Upper lobe of left lung (tissue), 6 donors: ENCODE measurements at regions not wholly inside any gene's neighbourhood (a gene's known extent, or its start where the extent isn't known, plus 50 kb on each side); places are given as distances from the start of the nearest gene placed in this dataset.
A peak's percentile ranks its signal among the peaks of the same experiment; 100 is the strongest.

ENCODE experiments used
- ATAC-seq, 2 donors: fragments of 200-7000 bp; cut with Tn5 transposase; one replicate each; pipeline ENCODE4 v1.9.1; 2022; ENCODE audit warnings: mild to moderate bottlenecking in 2 of 2, moderate library complexity in 2 of 2; ENCODE audit not compliant: low FRiP score in 2 of 2
- DNase-seq, 2 donors: peaks; one replicate each; pipeline ENCODE4 v3.0.0-alpha.2; 2019 to 2020
- H3K27ac ChIP-seq, 4 donors: fragments of 200-600 bp; sonication (generic); one replicate each; pipeline ENCODE4 v1.5.1; 2016 to 2019
- H3K27me3 ChIP-seq, 4 donors: fragments of 200-600 bp; sonication (generic); one replicate each; pipeline ENCODE4 v1.5.1; 2017 to 2019
- H3K36me3 ChIP-seq, 4 donors: fragments of 200-600 bp; sonication (generic); one replicate each; pipeline ENCODE4 v1.5.1; 2016 to 2019
- H3K4me1 ChIP-seq, 4 donors: fragments of 200-600 bp; sonication (generic); one replicate each; pipeline ENCODE4 v1.5.1; 2018 to 2019
- H3K4me3 ChIP-seq, 4 donors: fragments of 200-600 bp; sonication (generic); one replicate each; pipeline ENCODE4 v1.5.1; 2017 to 2019; ENCODE audit warnings: mild to moderate bottlenecking in 2 of 4, moderate library complexity in 1 of 4
- H3K9me3 ChIP-seq, 4 donors: fragments of 200-600 bp; sonication (generic); one replicate each; pipeline ENCODE4 v1.5.1; 2018 to 2019
- EP300 ChIP-seq, 4 donors: sonication (generic); formaldehyde crosslinking; IDR thresholded peaks; one replicate each; pipeline ENCODE4 v1.5.1; 2017; ENCODE audit warnings: antibody characterized with exemption in 4 of 4, control low read depth in 2 of 4
- POLR2A ChIP-seq, 4 donors: fragments of 450-650 bp; IDR thresholded peaks; one replicate each; pipeline ENCODE4 v1.5.1; 2016 to 2017; ENCODE audit warnings: antibody characterized with exemption in 4 of 4, mild to moderate bottlenecking in 2 of 4
- POLR2AphosphoS5 ChIP-seq, 2 donors: sonication (generic); formaldehyde crosslinking; IDR thresholded peaks; one replicate each; pipeline ENCODE4 v1.5.1; 2017; ENCODE audit warnings: antibody characterized with exemption in 2 of 2
- WGBS, 2 donors: methylation state at CpG; one replicate each; pipeline ENCODE4 v1.1.5; 2017 to 2018; 5-methylcytosine and 5-hydroxymethylcytosine counted together
- TF ChIP-seq, protein P1 (sequence below), 6 experiments: fragments of 450-650 bp in 4 of 6; fragments of 200-600 bp in 2 of 6; sonication (generic) in 2 of 6; IDR thresholded peaks; one replicate each; pipeline ENCODE4 v1.5.1; 2016 to 2019; ENCODE audit warnings: antibody characterized with exemption in 6 of 6
- donor health status: DM: no; HTN: no; CAD: no; lungs with moderate emphysema.
- donor health status: DM: no; HTN: yes; CAD: no; lungs with severe emphysema.

DNA sequence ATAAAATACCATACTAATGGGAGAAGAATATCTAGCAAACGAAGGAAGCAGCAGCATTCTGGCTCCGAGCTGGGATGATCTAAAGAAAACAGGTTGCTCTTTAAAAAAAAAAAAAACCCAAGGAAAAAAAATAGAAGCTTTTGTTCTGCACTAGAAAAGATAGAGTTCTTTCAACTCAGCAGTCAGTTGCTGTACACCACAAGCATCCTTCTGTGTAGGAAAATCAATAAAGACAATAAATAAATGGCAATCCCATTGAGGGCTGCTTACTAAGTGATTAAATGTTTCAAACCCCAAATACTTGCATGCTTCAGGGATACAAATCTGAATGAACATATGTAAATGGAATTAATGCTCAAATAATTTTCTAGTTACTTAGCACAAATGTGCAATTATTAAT, 207.1 kb downstream of the TEX36 start:
- Histone ChIP-seq H3K27me3 (no peaks in the 10 kb centered on the region), H3K4me3 (no peak overlapping the region), H3K36me3 (no peaks in the 10 kb centered on the region), H3K27ac (no peak overlapping the region), H3K4me1 (no peaks in the 10 kb centered on the region), H3K9me3 (no peaks in the 10 kb centered on the region)
- 81 to 82% methylated on average over 2 of the region's 2 CpGs for WGBS, 2 donors
- DNase-seq (no peak), ATAC-seq (no peak)
- TF ChIP-seq POLR2AphosphoS5 (IDR thresholded peaks at IDR 0.05) (no peak), POLR2A (IDR thresholded peaks at IDR 0.05) (no peak), EP300 (IDR thresholded peaks at IDR 0.05) (no peak)
- TF ChIP-seq, protein P1, sequence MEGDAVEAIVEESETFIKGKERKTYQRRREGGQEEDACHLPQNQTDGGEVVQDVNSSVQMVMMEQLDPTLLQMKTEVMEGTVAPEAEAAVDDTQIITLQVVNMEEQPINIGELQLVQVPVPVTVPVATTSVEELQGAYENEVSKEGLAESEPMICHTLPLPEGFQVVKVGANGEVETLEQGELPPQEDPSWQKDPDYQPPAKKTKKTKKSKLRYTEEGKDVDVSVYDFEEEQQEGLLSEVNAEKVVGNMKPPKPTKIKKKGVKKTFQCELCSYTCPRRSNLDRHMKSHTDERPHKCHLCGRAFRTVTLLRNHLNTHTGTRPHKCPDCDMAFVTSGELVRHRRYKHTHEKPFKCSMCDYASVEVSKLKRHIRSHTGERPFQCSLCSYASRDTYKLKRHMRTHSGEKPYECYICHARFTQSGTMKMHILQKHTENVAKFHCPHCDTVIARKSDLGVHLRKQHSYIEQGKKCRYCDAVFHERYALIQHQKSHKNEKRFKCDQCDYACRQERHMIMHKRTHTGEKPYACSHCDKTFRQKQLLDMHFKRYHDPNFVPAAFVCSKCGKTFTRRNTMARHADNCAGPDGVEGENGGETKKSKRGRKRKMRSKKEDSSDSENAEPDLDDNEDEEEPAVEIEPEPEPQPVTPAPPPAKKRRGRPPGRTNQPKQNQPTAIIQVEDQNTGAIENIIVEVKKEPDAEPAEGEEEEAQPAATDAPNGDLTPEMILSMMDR (IDR thresholded peaks at IDR 0.05): no peak

DNA sequence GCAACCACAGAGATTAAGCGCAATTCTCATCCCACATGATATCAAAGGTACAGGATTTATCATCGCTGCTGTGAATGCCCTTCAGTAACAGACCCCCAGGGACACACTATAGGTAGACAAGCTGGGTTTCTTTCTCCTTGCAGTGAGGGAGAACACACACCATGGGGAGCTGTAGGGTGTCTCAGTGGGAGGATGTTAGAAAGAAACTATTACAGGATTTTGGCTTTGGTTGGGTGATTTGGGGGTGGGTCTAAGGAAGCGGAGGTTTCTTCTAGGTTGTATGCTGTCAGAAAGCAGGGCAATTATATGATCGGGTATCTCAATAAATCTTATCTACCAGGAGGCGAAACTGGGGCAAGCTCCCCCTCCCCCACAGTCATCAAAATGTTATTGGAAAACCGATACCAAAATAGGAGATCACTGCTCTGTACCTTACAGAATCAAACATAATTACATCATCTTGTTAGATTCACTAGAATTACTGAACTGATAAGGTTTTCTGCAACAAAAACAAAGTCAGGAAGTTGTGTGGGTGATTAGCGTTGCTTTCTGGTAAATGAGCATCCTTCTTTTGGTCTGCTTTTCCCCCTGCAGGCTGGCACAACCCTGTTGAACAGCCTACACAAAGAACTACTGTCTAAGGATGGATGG, 209.7 kb downstream of the TEX36 start:
- no peak for ATAC-seq
- TF ChIP-seq POLR2AphosphoS5 (IDR thresholded peaks at IDR 0.05) (no peak), POLR2A (IDR thresholded peaks at IDR 0.05) (no peak), EP300 (IDR thresholded peaks at IDR 0.05) (no peak)
- no peaks in the 10 kb centered on the region for H3K36me3 ChIP-seq
- H3K4me1 ChIP-seq: no peaks in the 10 kb centered on the region
- no peak overlapping the region for H3K27ac ChIP-seq
- 83 to 86% methylated on average over 7 of the region's 7 CpGs for WGBS, 2 donors
- H3K4me3 ChIP-seq: no peak overlapping the region
- H3K9me3 ChIP-seq: no peaks in the 10 kb centered on the region
- no peaks in the 10 kb centered on the region for H3K27me3 ChIP-seq
- no peak for DNase-seq

DNA sequence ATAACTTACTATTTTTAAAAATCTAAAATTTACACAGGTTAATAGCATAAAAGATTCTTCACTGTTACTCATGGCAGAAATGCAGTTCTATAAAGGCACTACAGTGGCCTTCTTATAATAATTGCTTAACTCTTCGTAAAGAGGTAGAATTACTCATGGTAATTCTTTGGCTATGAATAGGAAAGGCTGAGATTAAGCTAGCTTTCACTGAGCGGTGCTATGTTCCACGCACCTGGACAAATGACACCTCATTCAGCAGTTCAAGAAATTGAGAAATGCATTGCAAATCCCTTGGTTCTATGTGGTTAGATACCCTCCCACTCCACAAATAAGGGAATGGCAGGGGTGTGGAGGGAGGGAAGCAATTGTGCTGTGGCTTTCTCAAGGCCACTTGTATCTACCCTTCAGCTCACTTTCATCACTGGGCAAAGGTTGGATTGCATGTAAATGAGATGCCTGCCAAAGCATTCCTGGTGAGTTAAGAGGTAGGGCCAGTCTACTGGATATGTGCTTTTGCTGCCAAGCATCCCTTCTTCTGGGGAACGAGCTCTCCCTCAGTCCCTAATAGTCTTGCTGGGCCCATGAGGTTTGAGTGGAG, 210.9 kb downstream of the TEX36 start:
- Histone ChIP-seq H3K36me3 (no peaks in the 10 kb centered on the region), H3K27me3 (no peaks in the 10 kb centered on the region), H3K27ac (no peak overlapping the region), H3K9me3 (no peaks in the 10 kb centered on the region), H3K4me3 (no peak overlapping the region), H3K4me1 (no peaks in the 10 kb centered on the region)
- no peak for TF ChIP-seq EP300 (IDR thresholded peaks at IDR 0.05)
- TF ChIP-seq, protein P1 (IDR thresholded peaks at IDR 0.05): no peak
- TF ChIP-seq POLR2AphosphoS5 (IDR thresholded peaks at IDR 0.05): no peak
- no peak for TF ChIP-seq POLR2A (IDR thresholded peaks at IDR 0.05)
- peak in 1 of 2 donors; percentile 44 for DNase-seq
- 72 to 77% methylated on average over 3 to 4 of the region's 4 CpGs for WGBS, 2 donors
- peak in 1 of 2 donors; percentile 83 for ATAC-seq

DNA sequence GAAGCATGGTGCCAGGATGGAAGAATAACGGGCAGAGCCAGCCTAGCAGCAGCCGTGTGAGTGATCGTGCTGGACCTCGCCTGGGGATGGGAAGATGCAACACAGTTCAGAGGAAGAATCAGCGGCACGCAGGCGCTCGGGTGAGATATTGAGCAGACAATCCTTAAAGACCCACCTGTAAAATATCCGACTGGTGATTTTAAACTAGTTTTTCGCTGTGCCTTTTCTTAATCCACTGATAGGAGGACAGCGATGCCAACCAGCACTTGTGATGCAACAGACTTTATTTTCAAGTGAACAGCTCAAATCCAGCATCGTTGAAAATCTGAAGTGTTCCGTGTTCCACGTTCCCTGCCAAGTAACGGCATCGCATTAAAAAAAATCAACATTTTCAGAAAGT, 214.7 kb downstream of the TEX36 start:
- H3K4me3 ChIP-seq: no peak overlapping the region
- no peak for TF ChIP-seq EP300 (IDR thresholded peaks at IDR 0.05)
- no peak for TF ChIP-seq POLR2A (IDR thresholded peaks at IDR 0.05)
- TF ChIP-seq POLR2AphosphoS5 (IDR thresholded peaks at IDR 0.05): no peak
- no peak overlapping the region for H3K27ac ChIP-seq
- H3K36me3 ChIP-seq: no peaks in the 10 kb centered on the region
- no peaks in the 10 kb centered on the region for H3K27me3 ChIP-seq
- WGBS, 2 donors: 79 to 85% methylated on average over 16 of the region's 16 CpGs
- no peaks in the 10 kb centered on the region for H3K4me1 ChIP-seq
- DNase-seq (no peak), ATAC-seq (no peak)
- no peaks in the 10 kb centered on the region for H3K9me3 ChIP-seq

DNA sequence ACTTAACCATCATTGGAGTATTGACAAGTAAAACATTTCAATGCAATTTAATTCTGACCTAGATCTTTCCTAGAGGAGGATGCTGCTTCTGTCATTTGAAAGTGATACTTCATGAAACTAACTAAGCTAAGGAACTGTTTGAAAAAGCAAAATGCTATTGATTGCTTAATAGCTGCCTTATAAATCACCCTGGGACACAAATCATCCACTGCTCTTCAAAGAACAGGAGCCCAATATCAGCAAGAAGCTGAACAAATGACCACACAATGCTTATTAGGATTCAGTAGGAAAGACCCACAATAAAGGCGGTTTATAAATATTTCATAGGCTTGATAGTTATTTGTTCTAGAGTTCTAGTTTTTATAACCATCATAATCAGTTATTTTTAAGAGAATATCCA, 216.3 kb downstream of the TEX36 start:
- H3K27ac ChIP-seq: no peak overlapping the region
- 89 to 91% methylated on average over 1 of the region's 1 CpG for WGBS, 2 donors
- DNase-seq (no peak), ATAC-seq (no peak)
- H3K9me3 ChIP-seq: no peaks in the 10 kb centered on the region
- no peaks in the 10 kb centered on the region for H3K36me3 ChIP-seq
- TF ChIP-seq, protein P1 (IDR thresholded peaks at IDR 0.05): no peak
- TF ChIP-seq POLR2AphosphoS5 (IDR thresholded peaks at IDR 0.05) (no peak), EP300 (IDR thresholded peaks at IDR 0.05) (no peak), POLR2A (IDR thresholded peaks at IDR 0.05) (no peak)
- no peak overlapping the region for H3K4me3 ChIP-seq
- no peaks in the 10 kb centered on the region for H3K4me1 ChIP-seq
- no peaks in the 10 kb centered on the region for H3K27me3 ChIP-seq

DNA sequence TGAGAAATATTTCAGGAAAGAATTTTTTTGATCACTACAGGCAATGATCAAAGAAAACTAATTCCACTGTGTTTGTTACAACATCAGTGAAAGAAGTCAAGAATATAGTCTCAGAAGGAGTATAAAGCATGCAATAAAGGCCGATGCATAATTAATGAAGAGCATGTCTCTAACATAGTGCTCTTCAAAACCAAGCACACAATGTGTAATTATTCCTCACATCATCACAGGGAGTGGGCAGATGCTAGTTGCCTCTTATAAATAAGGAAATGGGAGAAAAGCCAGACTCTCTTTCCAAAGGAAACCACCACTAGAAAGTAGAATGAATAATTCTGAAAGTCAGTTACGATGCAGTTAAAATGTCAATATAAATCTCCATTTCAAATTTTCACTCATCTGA, 220.1 kb downstream of the TEX36 start:
- Histone ChIP-seq H3K4me3 (no peak overlapping the region), H3K27me3 (no peaks in the 10 kb centered on the region), H3K9me3 (no peaks in the 10 kb centered on the region), H3K27ac (no peak overlapping the region), H3K36me3 (no peaks in the 10 kb centered on the region), H3K4me1 (no peaks in the 10 kb centered on the region)
- TF ChIP-seq POLR2AphosphoS5 (IDR thresholded peaks at IDR 0.05) (no peak), POLR2A (IDR thresholded peaks at IDR 0.05) (no peak), EP300 (IDR thresholded peaks at IDR 0.05) (no peak)
- TF ChIP-seq, protein P1 (IDR thresholded peaks at IDR 0.05): no peak
- WGBS, 2 donors: 68 to 76% methylated on average over 2 of the region's 2 CpGs
- DNase-seq (no peak), ATAC-seq (no peak)
